HUES48 (cell line): ENCODE measurements at regions not wholly inside any gene's neighbourhood (a gene's known extent, or its start where the extent isn't known, plus 50 kb on each side); places are given as distances from the start of the nearest gene placed in this dataset.
"Not testable (repeated sequence)": the region's sequence is repeated elsewhere in the genome, so short reads cannot be mapped to it uniquely, and the experiment has no call there.

ENCODE experiments used
- H3K27ac ChIP-seq: one replicate; pipeline ENCODE4 v1.7.0; 2013; ENCODE audit warnings: low read depth, low read length, inconsistent platforms
- H3K27me3 ChIP-seq: 2 replicates; pipeline ENCODE4 v1.6.1; 2013; ENCODE audit warnings: mild to moderate bottlenecking, low read length; ENCODE audit not compliant: control insufficient read depth, insufficient read depth
- H3K36me3 ChIP-seq: 2 replicates; pipeline ENCODE4 v1.6.1; 2013; ENCODE audit warnings: low read length; ENCODE audit not compliant: control insufficient read depth, insufficient read depth
- H3K4me1 ChIP-seq: 2 replicates; pipeline ENCODE4 v1.6.1; 2013; ENCODE audit warnings: mild to moderate bottlenecking, low read length; ENCODE audit not compliant: control insufficient read depth, insufficient read depth
- H3K4me3 ChIP-seq: 2 replicates; pipeline ENCODE4 v1.5.1; 2013; ENCODE audit warnings: mild to moderate bottlenecking, low read depth, low read length
- H3K9ac ChIP-seq: 2 replicates; pipeline ENCODE4 v1.6.1; 2013; ENCODE audit warnings: mild to moderate bottlenecking, low read depth, low read length, moderate library complexity
- H3K9me3 ChIP-seq: 2 replicates; pipeline ENCODE4 v1.6.1; 2013; ENCODE audit warnings: low read length; ENCODE audit not compliant: control insufficient read depth, insufficient read depth

- H3K27ac ChIP-seq: no peak overlapping the region
- no peaks in the 10 kb centered on the region for H3K9me3 ChIP-seq
- H3K36me3 ChIP-seq: no peaks in the 10 kb centered on the region
- H3K9ac ChIP-seq: no peak overlapping the region
- H3K27me3 ChIP-seq: no peaks in the 10 kb centered on the region
- H3K4me3 ChIP-seq: no peak overlapping the region
- peaks cover 2% of the 10 kb centered on the region for H3K4me1 ChIP-seq
Observed at GRCh38 chr6:125623085-125623484, 126.3 kb upstream of the HEY2 start.

- Histone ChIP-seq H3K4me1 (no peaks in the 10 kb centered on the region), H3K27ac (no peak overlapping the region), H3K36me3 (no peaks in the 10 kb centered on the region), H3K4me3 (no peak overlapping the region), H3K9me3 (no peaks in the 10 kb centered on the region), H3K9ac (no peak overlapping the region), H3K27me3 (no peaks in the 10 kb centered on the region)
Observed at GRCh38 chr6:125631165-125631564, 118.3 kb upstream of the HEY2 start.

GRCh38 chr6:125636011-125636410, 113.4 kb upstream of the HEY2 start:
- H3K36me3 ChIP-seq, H3K4me1 ChIP-seq, H3K9ac ChIP-seq, H3K27me3 ChIP-seq, H3K4me3 ChIP-seq, H3K27ac ChIP-seq, H3K9me3 ChIP-seq: not testable (repeated sequence)

- H3K4me3 ChIP-seq: no peak overlapping the region
Observed at GRCh38 chr6:125636671-125637070, 112.8 kb upstream of the HEY2 start.

GRCh38 chr6:125637207-125637606, 112.2 kb upstream of the HEY2 start:
- no peaks in the 10 kb centered on the region for H3K36me3 ChIP-seq
- H3K27me3 ChIP-seq: no peaks in the 10 kb centered on the region
- no peaks in the 10 kb centered on the region for H3K4me1 ChIP-seq
- H3K9me3 ChIP-seq: no peaks in the 10 kb centered on the region
- no peak overlapping the region for H3K4me3 ChIP-seq
- H3K27ac ChIP-seq: no peak overlapping the region
- H3K9ac ChIP-seq: no peak overlapping the region

More at GRCh38 chr6:125636671-125637070, 112.8 kb upstream of the HEY2 start:
- no peaks in the 10 kb centered on the region for H3K9me3 ChIP-seq
- no peaks in the 10 kb centered on the region for H3K4me1 ChIP-seq
- H3K36me3 ChIP-seq: no peaks in the 10 kb centered on the region
- H3K27me3 ChIP-seq: no peaks in the 10 kb centered on the region
- H3K9ac ChIP-seq: no peak overlapping the region
- no peak overlapping the region for H3K27ac ChIP-seq

DNA sequence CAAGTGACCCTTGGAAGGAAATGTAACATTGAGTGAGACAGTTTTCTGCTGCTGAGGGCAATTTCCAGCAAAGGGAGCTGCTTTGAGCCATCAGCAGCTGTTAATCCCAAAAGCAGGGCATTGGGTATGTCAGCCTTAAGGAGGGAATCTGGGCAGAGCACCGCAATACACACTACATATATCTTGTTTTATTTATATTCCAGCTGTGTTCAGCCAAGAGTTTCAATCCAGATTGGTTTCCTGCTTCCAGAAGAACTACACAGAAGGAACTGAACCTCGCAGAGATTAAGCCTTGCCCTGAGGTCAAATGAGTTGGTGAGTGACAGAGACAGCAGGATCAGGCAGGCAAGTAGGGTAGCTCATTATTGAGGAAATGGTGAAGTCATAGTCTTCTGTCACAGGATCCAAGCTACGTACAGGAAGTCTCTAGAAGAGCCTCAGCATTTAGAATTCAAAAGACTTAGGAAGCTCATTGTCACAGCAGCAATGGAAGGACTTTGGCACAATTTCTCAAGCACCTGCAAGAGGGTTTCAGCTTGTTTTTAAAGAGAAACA, 109.9 kb upstream of the HEY2 start:
- Histone ChIP-seq H3K9ac (no peak overlapping the region), H3K4me1 (no peaks in the 10 kb centered on the region), H3K4me3 (no peak overlapping the region), H3K27me3 (no peaks in the 10 kb centered on the region), H3K36me3 (no peaks in the 10 kb centered on the region), H3K9me3 (no peaks in the 10 kb centered on the region), H3K27ac (no peak overlapping the region)

DNA sequence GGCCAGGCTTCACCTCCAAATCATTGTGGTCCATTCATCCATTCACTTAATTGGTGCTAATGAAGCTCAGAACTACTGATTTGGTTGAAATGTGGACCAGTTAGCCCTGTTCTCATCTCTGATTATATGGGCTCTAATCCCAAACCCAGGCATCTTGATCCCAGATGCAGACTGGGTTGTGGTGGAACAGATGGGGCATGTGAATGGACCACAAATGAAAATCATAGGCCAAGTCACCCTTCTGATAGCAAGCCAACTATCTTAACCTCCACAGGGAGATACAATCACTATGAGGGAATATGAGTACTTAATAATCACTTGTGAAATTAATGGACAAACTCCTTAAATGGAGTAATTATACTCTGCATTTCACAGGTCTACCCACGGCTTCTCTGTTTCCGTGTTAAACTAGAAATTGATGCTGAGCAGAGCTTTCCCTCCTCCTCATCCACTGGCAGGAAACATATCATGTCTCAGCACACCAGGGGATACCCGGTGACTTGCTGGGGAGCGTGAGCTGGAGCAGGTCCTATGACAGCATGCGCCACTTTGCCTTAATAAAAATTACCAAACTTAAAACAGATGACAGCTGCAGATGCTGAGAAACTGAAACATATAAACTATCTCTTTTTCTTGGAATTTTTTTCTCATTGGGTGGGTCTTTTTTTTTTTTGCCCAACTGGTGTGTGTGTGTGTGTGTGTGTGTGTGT, 108.8 kb upstream of the HEY2 start:
- no peak overlapping the region for H3K4me3 ChIP-seq
- no peaks in the 10 kb centered on the region for H3K4me1 ChIP-seq
- H3K36me3 ChIP-seq: no peaks in the 10 kb centered on the region
- H3K27me3 ChIP-seq: no peaks in the 10 kb centered on the region
- H3K9ac ChIP-seq: no peak overlapping the region
- H3K27ac ChIP-seq: no peak overlapping the region
- H3K9me3 ChIP-seq: no peaks in the 10 kb centered on the region

DNA sequence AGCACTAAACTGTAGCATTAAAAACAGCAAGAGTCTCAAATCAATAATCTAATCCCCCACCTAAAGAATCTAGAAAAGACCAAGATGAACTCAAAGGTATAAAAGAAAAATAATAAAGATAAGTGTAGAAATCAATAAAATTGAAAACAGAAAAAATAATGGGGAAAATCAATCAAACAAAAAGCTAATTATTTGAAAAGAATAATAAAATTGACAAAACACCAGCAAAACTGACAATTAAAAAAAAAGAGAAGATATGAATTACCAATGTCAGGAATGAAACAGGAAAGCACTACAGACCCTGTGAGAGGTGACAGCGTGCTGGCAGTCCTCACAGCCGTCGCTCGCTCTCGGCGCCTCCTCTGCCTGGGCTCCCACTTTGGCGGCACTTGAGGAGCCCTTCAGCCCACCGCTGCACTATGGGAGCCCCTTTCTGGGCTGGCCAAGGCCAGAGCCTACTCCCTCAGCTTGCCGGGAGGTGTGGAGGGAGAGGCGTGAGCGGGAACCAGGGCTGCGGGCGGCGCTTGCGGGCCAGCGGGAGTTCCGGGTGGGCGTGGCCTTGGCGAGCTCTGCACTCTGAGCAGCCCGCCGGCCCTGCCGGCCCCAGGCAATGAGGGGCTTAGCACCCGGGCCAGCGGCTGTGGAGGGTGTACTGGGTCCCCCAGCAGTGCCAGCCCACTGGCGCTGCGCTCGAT, 105.3 kb upstream of the HEY2 start:
- not testable (repeated sequence) for H3K36me3 ChIP-seq, H3K9me3 ChIP-seq, H3K27me3 ChIP-seq, H3K9ac ChIP-seq, H3K4me3 ChIP-seq, H3K27ac ChIP-seq, H3K4me1 ChIP-seq

DNA sequence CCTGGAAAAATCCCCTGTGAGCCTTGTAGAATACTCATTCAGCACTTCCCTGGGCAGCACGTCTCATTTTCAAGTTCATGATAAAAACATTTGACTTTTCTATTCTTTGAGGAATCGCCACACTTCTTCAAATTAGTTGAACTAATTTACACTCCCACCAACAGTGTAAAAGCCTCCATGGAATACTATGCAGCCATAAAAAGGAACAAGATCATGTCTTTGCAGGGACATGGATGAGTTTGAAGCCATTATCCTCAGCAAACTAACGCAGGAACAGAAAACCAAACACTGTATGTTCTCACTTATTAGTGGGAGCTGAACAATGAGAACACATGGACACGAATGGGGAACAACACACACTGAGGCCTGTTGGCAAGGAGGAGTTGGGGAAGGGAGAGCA, 102.0 kb upstream of the HEY2 start:
- Histone ChIP-seq H3K4me3 (no peak overlapping the region), H3K27ac (no peak overlapping the region), H3K9me3 (no peaks in the 10 kb centered on the region), H3K9ac (no peak overlapping the region), H3K36me3 (no peaks in the 10 kb centered on the region), H3K4me1 (no peaks in the 10 kb centered on the region), H3K27me3 (no peaks in the 10 kb centered on the region)

- not testable (repeated sequence) for H3K27ac ChIP-seq, H3K9me3 ChIP-seq, H3K27me3 ChIP-seq, H3K36me3 ChIP-seq, H3K4me1 ChIP-seq, H3K4me3 ChIP-seq, H3K9ac ChIP-seq
Observed at GRCh38 chr6:125653752-125654151, 95.7 kb upstream of the HEY2 start.

DNA sequence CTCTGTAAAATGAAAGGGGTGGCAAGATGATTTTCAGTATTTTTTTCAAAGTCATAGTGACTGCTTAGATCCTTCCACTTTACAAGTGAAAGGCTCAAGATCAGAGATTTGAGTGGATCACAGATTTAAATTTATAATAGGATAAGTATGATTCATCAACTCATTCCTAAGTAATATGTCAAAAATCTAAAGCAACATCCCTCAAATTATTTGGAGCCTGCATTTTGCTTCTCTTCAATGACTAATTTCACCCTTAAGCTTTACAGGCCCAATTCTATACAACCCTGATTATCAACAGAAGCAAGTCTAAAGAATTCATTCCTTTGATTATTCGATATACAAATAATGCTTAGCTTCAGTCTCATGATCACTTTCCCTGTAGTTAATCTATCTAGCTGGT, 93.9 kb upstream of the HEY2 start:
- no peaks in the 10 kb centered on the region; the same call in 1 of the 2 replicates for H3K27me3 ChIP-seq
- H3K27ac ChIP-seq: no peak overlapping the region
- H3K4me1 ChIP-seq: peaks cover 7% of the 10 kb centered on the region
- H3K36me3 ChIP-seq: no peaks in the 10 kb centered on the region
- H3K4me3 ChIP-seq: no peak overlapping the region
- H3K9me3 ChIP-seq: no peaks in the 10 kb centered on the region
- H3K9ac ChIP-seq: no peak overlapping the region
